Endothelial cell of umbilical vein (primary cell): ENCODE measurements at regions not wholly inside any gene's neighbourhood (a gene's known extent, or its start where the extent isn't known, plus 50 kb on each side); places are given as distances from the start of the nearest gene placed in this dataset.

Experiments used
- BruUV-seq: library from RNA; stranded (reverse); fragments of 400-500 nt; replicated peaks from 2 replicates; lab custom pipeline; 2021; lab: Mats Ljungman, UMichigan
- CTCF ChIA-PET: fragments of 300-600, 350-600 bp; sonication (Branson Sonifier 250); formaldehyde crosslinking; loops from one replicate; lab custom pipeline; 2021; ENCODE audit warnings: antibody characterized with exemption, inconsistent platforms; lab: Charles Lee
- POLR2A ChIA-PET: fragments of 300-600, 350-600 bp; sonication (Branson Sonifier 250); formaldehyde crosslinking; loops from one replicate; lab custom pipeline; 2021; ENCODE audit warnings: antibody characterized with exemption, inconsistent platforms; lab: Charles Lee
- DNase-seq: peaks from one replicate; pipeline ENCODE4 v3.0.0-alpha.2; 2011; ENCODE audit warnings: low read depth, low spot score
- FAIRE-seq: peaks from 2 replicates; lab custom pipeline; 2011; peaks lifted over from hg19 to GRCh38; lab: Jason Lieb, UNC
- H2AFZ ChIP-seq: 2 replicates; pipeline ENCODE4 v1.6.0; 2012; ENCODE audit warnings: low read depth, low read length, control low read depth, inconsistent platforms
- H3K27ac ChIP-seq: 2 replicates; pipeline ENCODE4 v1.5.1; 2011; ENCODE audit warnings: low read depth, mild to moderate bottlenecking, control low read depth, low read length, moderate library complexity; ENCODE audit not compliant: insufficient read depth
- H3K27me3 ChIP-seq, 2 experiments: 2 replicates each; pipeline versions ENCODE4 v1.6.0 to v1.6.1; 2011; ENCODE audit warnings: low read length in 2 of 2, mixed read lengths in 1 of 2; ENCODE audit not compliant: control insufficient read depth in 2 of 2, insufficient read depth in 2 of 2
- H3K36me3 ChIP-seq, 2 experiments: 2 replicates in 1 of 2; 3 replicates in 1 of 2; pipeline ENCODE4 v1.5.1; 2011; ENCODE audit warnings: low read length in 2 of 2, mild to moderate bottlenecking in 1 of 2, moderate library complexity in 1 of 2; ENCODE audit not compliant: control insufficient read depth in 2 of 2, insufficient read depth in 2 of 2; ENCODE audit errors: extremely low read depth in 1 of 2
- H3K4me1 ChIP-seq: 3 replicates; pipeline ENCODE4 v1.5.1; 2011; ENCODE audit warnings: mild to moderate bottlenecking, low read length; ENCODE audit not compliant: control insufficient read depth, insufficient read depth; ENCODE audit errors: extremely low read depth
- H3K4me2 ChIP-seq: 2 replicates; pipeline ENCODE4 v1.6.1; 2011; ENCODE audit warnings: low read length, control low read depth, mixed read lengths; ENCODE audit not compliant: insufficient read depth
- H3K4me3 ChIP-seq, 3 experiments: fragments of 200-600 bp in 1 of 3; sonication (generic), shearing (Covaris generic) in 1 of 3; replicated peaks in 1 of 3; 2 replicates each; pipeline ENCODE4 v1.5.1; 2011 to 2016; ENCODE audit warnings: control low read depth in 3 of 3, low read length in 3 of 3, mild to moderate bottlenecking in 2 of 3, inconsistent platforms in 1 of 3, low read depth in 1 of 3, moderate library complexity in 1 of 3; ENCODE audit not compliant: insufficient read depth in 1 of 3
- H3K79me2 ChIP-seq: 2 replicates; pipeline ENCODE4 v1.6.0; 2012; ENCODE audit warnings: low read length, inconsistent platforms; ENCODE audit not compliant: control insufficient read depth, insufficient read depth
- H3K9ac ChIP-seq: replicated peaks from 2 replicates; pipeline ENCODE3; 2011; ENCODE audit warnings: low read length, control low read depth; ENCODE audit not compliant: insufficient read depth; ENCODE audit errors: extremely low read depth
- H3K9me1 ChIP-seq: replicated peaks from 3 replicates; pipeline ENCODE4 v1.6.0; 2011; ENCODE audit warnings: mild to moderate bottlenecking, low read length; ENCODE audit not compliant: control insufficient read depth, insufficient read depth; ENCODE audit errors: extremely low read depth
- H3K9me3 ChIP-seq: replicated peaks from 2 replicates; pipeline ENCODE4 v1.5.1; 2012; ENCODE audit warnings: low read length, inconsistent platforms; ENCODE audit not compliant: control insufficient read depth, insufficient read depth
- H4K20me1 ChIP-seq: replicated peaks from 2 replicates; pipeline ENCODE3; 2011; ENCODE audit warnings: mild to moderate bottlenecking, low read length; ENCODE audit not compliant: control insufficient read depth, insufficient read depth; ENCODE audit errors: extremely low read depth
- CTCF ChIP-seq, 2 donors: IDR thresholded peaks; 1 replicate in 1 of 2; 2 replicates in 1 of 2; pipeline ENCODE4 v1.5.1; 2011; ENCODE audit warnings: low read length in 2 of 2, mild to moderate bottlenecking in 2 of 2, moderate library complexity in 2 of 2, control low read depth in 1 of 2, inconsistent platforms in 1 of 2, low read depth in 1 of 2; ENCODE audit not compliant: insufficient read depth in 1 of 2; ENCODE audit errors: extremely low read depth in 1 of 2
- EZH2 ChIP-seq: IDR thresholded peaks from 2 replicates; pipeline ENCODE4 v1.6.1; 2012; ENCODE audit warnings: borderline replicate concordance, low read depth, mild to moderate bottlenecking, moderate library complexity, low read length, inconsistent platforms; ENCODE audit not compliant: severe bottlenecking
- FOS ChIP-seq: IDR thresholded peaks from 2 replicates; pipeline ENCODE4 v1.6.1; 2011; ENCODE audit warnings: mild to moderate bottlenecking, low read length, moderate library complexity, borderline replicate concordance; ENCODE audit not compliant: insufficient read depth
- GATA2 ChIP-seq: IDR thresholded peaks from 2 replicates; pipeline ENCODE4 v1.7.0; 2011; ENCODE audit warnings: low read depth, mild to moderate bottlenecking, moderate library complexity, mixed read lengths, low read length; ENCODE audit not compliant: insufficient read length, insufficient read depth
- JUN ChIP-seq: IDR thresholded peaks from 2 replicates; pipeline ENCODE4 v1.6.1; 2011; ENCODE audit warnings: borderline replicate concordance, low read depth; ENCODE audit not compliant: insufficient read length, insufficient read depth
- MAX ChIP-seq: IDR thresholded peaks from 2 replicates; pipeline ENCODE4 v1.6.1; 2011; ENCODE audit not compliant: insufficient read depth, insufficient read length
- MYC ChIP-seq: IDR thresholded peaks from one replicate; pipeline ENCODE4 v1.6.1; 2011; ENCODE audit warnings: mild to moderate bottlenecking, low read depth, low read length
- POLR2A ChIP-seq: IDR thresholded peaks from 2 replicates; pipeline ENCODE4 v1.6.1; 2012; ENCODE audit warnings: low read depth, mild to moderate bottlenecking, control low read depth, low read length
- POLR2AphosphoS5 ChIP-seq: IDR thresholded peaks from 2 replicates; pipeline ENCODE4 v1.6.1; 2012; ENCODE audit warnings: low read depth, mild to moderate bottlenecking, control low read depth, low read length, moderate library complexity; ENCODE audit not compliant: insufficient read depth
- dilution Hi-C: fragments of 300-500 bp; cut with MboI; formaldehyde crosslinking; loops from one replicate; pipeline ENCODE4 v1.15.0; 2019; ENCODE audit warnings: low sequenced_read_pairs; ENCODE audit not compliant: extremely low pct_ligation_motif_present
- intact Hi-C: fragments of 100-400 bp; cut with micrococcal nuclease; formaldehyde crosslinking; loops from one replicate; pipeline ENCODE4 v1.10.0; 2022

GRCh38 chr7:96800824-96801223 lies 91.2 kb upstream of the SEM1 start:
- Histone ChIP-seq H3K79me2 (no peaks in the 10 kb centered on the region), H4K20me1 (no peaks in the 10 kb centered on the region), H3K9me1 (no peaks in the 10 kb centered on the region), H3K4me1 (no peaks in the 10 kb centered on the region), H3K27ac (no peak overlapping the region), H3K36me3 (no peaks in the 10 kb centered on the region), H3K9ac (no peak overlapping the region), H2AFZ (no peak overlapping the region), H3K9me3 (no peaks in the 10 kb centered on the region), H3K4me3 (no peak overlapping the region), H3K4me2 (no peak overlapping the region), H3K27me3 (peaks cover 0 to 2% of the 10 kb centered on the region in 2 experiments)
- intact Hi-C loops (no loop called here), dilution Hi-C loops (no loop called here)
- no peak for TF ChIP-seq MAX
- no peak for TF ChIP-seq CTCF (IDR thresholded peaks at IDR 0.05; ENCODE audit: extremely low read depth in 1 of 2, insufficient read depth in 1 of 2, low read depth in 1 of 2, low read length in 2 of 2)
- TF ChIP-seq EZH2 = no peak
- TF ChIP-seq FOS = no peak
- TF ChIP-seq GATA2 = no peak
- TF ChIP-seq MYC = no peak
- TF ChIP-seq POLR2A = no peak
- TF ChIP-seq POLR2AphosphoS5 = no peak
- TF ChIP-seq JUN = no peak
- POLR2A ChIA-PET = no interaction called here
- no TSS peak for BruUV-seq
- CTCF ChIA-PET = interaction anchor here (0.6 kb wide), 1 partner anchor 204 kb away, joined by 3 read pairs; no protein-coding TSS in a partner anchor
- DNase-seq (no peak), FAIRE-seq (no peak)
